Hepatocyte (in vitro differentiated cells): ENCODE measurements at regions not wholly inside any gene's neighbourhood (a gene's known extent, or its start where the extent isn't known, plus 50 kb on each side); places are given as distances from the start of the nearest gene placed in this dataset.

ENCODE experiments used
- DNase-seq: peaks from one replicate; pipeline ENCODE4 v3.0.0-alpha.2; 2016; ENCODE audit warnings: low spot score
- H2AFZ ChIP-seq: fragments of 200-600 bp; sonication (generic); 2 replicates; pipeline ENCODE4 v1.6.0; 2016; ENCODE audit warnings: antibody characterized with exemption, mild to moderate bottlenecking
- H3K27ac ChIP-seq: fragments of 200-600 bp; sonication (generic); 2 replicates; pipeline ENCODE4 v1.5.1; 2016; ENCODE audit warnings: mild to moderate bottlenecking
- H3K27me3 ChIP-seq: fragments of 200-600 bp; sonication (generic); 2 replicates; pipeline ENCODE4 v1.6.1; 2016
- H3K36me3 ChIP-seq: fragments of 200-600 bp; sonication (generic); replicated peaks from 2 replicates; pipeline ENCODE4 v1.5.1; 2016; ENCODE audit warnings: low read depth; ENCODE audit not compliant: insufficient read depth
- H3K4me1 ChIP-seq: fragments of 200-600 bp; sonication (generic); 2 replicates; pipeline ENCODE4 v1.5.1; 2016; ENCODE audit warnings: mild to moderate bottlenecking, moderate library complexity; ENCODE audit not compliant: insufficient read depth
- H3K4me2 ChIP-seq: fragments of 200-600 bp; sonication (generic); 2 replicates; pipeline ENCODE4 v1.6.0; 2016
- H3K4me3 ChIP-seq: fragments of 200-600 bp; sonication (generic); 2 replicates; pipeline ENCODE4 v1.5.1; 2016; ENCODE audit warnings: mild to moderate bottlenecking
- H3K79me2 ChIP-seq: fragments of 200-600 bp; sonication (generic); 2 replicates; pipeline ENCODE4 v1.6.0; 2017; ENCODE audit warnings: mild to moderate bottlenecking
- H3K9me2 ChIP-seq: fragments of 200-600 bp; sonication (generic); replicated peaks from 2 replicates; pipeline ENCODE4 v1.6.0; 2017; ENCODE audit warnings: mild to moderate bottlenecking; ENCODE audit not compliant: insufficient read depth
- H3K9me3 ChIP-seq: fragments of 200-600 bp; sonication (generic); 2 replicates; pipeline ENCODE4 v1.5.1; 2016; ENCODE audit warnings: low read depth, mild to moderate bottlenecking
- H4K20me1 ChIP-seq: fragments of 200-600 bp; sonication (generic); 2 replicates; pipeline ENCODE4 v1.6.0; 2016; ENCODE audit warnings: mild to moderate bottlenecking; ENCODE audit not compliant: insufficient read depth, poor library complexity, severe bottlenecking
- EZH2 ChIP-seq: fragments of 200-600 bp; sonication (generic); IDR thresholded peaks from 2 replicates; pipeline ENCODE4 v1.6.1; 2016; ENCODE audit warnings: antibody characterized with exemption, mild to moderate bottlenecking, borderline replicate concordance
- EZH2phosphoT487 ChIP-seq: fragments of 200-600 bp; sonication (generic); IDR thresholded peaks from one replicate; pipeline ENCODE4 v1.6.1; 2018; ENCODE audit warnings: antibody characterized with exemption, mild to moderate bottlenecking, low read depth, moderate library complexity; ENCODE audit not compliant: unreplicated experiment, severe bottlenecking
- WGBS: methylation state at CpG from one replicate; pipeline ENCODE4 v1.1.6; 2016; ENCODE audit warnings: low lambda C conversion rate; ENCODE audit errors: missing lambda C conversion rate; 5-methylcytosine and 5-hydroxymethylcytosine counted together
- TF ChIP-seq, protein P1 (sequence below): fragments of 200-600 bp; sonication (generic); IDR thresholded peaks from 2 replicates; pipeline ENCODE4 v1.5.1; 2016; ENCODE audit warnings: antibody characterized with exemption, mild to moderate bottlenecking; ENCODE audit not compliant: poor library complexity

DNA sequence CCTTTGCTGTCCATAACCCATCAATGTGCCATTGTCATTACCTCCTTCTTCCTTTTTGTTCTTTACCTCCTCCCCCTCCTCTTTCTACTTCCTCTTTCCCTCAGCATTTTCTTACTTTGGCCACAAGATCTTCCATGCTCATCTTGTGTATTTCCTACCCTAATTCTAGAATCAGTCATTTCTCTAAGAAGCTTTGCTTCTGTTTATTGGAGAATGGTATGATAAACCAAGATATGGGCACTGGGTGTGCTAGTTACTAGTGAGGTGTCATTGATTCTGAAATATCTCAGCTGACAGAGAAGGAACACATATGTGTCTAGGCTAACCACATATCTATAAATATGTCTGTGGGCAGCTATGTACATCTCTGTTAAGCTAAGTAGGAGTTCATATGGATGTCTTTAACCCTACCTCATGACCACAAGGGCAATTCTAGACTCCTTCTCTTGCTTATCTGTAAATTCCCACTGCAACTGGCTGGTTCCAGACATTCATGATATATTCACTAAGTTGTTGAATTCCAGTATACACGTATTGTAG is 2051.3 kb upstream of the CDH9 start:
- no peaks in the 10 kb centered on the region for H3K79me2 ChIP-seq
- H3K9me2 ChIP-seq: no peaks in the 10 kb centered on the region
- no peaks in the 10 kb centered on the region for H3K9me3 ChIP-seq
- H4K20me1 ChIP-seq: no peaks in the 10 kb centered on the region
- H3K4me2 ChIP-seq: no peak overlapping the region
- no peak overlapping the region for H3K4me3 ChIP-seq
- no peaks in the 10 kb centered on the region for H3K27me3 ChIP-seq
- WGBS: 73% methylated on average over 1 of the region's 1 CpG
- H3K27ac ChIP-seq: no peak overlapping the region
- no peaks in the 10 kb centered on the region for H3K36me3 ChIP-seq
- peaks cover 4% of the 10 kb centered on the region for H3K4me1 ChIP-seq
- no peak for DNase-seq
- no peak for TF ChIP-seq EZH2
- TF ChIP-seq, protein P1, sequence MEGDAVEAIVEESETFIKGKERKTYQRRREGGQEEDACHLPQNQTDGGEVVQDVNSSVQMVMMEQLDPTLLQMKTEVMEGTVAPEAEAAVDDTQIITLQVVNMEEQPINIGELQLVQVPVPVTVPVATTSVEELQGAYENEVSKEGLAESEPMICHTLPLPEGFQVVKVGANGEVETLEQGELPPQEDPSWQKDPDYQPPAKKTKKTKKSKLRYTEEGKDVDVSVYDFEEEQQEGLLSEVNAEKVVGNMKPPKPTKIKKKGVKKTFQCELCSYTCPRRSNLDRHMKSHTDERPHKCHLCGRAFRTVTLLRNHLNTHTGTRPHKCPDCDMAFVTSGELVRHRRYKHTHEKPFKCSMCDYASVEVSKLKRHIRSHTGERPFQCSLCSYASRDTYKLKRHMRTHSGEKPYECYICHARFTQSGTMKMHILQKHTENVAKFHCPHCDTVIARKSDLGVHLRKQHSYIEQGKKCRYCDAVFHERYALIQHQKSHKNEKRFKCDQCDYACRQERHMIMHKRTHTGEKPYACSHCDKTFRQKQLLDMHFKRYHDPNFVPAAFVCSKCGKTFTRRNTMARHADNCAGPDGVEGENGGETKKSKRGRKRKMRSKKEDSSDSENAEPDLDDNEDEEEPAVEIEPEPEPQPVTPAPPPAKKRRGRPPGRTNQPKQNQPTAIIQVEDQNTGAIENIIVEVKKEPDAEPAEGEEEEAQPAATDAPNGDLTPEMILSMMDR: no peak
- TF ChIP-seq EZH2phosphoT487: no peak
- no peak overlapping the region for H2AFZ ChIP-seq

DNA sequence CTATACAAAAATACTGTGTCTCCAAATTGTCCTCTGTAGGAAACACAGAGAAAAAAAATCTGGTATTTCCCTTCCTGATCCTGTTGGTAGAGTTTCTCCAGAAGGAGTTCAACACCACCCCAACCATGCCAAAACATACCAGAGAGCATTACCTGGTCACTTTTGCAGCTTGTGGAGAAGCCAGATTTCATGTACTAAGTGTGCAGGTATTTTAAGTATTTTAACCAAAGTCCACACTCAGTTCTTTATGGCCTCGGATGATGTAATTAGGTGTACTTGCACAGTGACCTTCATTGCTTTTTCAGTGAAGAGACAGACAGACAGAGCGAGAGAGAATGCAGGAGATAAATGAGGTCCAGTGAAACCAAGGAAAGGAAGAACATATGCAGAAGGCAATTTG is 2046.8 kb upstream of the CDH9 start:
- no peaks in the 10 kb centered on the region for H3K36me3 ChIP-seq
- no peaks in the 10 kb centered on the region for H3K27me3 ChIP-seq
- TF ChIP-seq, protein P1: no peak
- no peak for TF ChIP-seq EZH2phosphoT487
- TF ChIP-seq EZH2: no peak
- H3K27ac ChIP-seq: peak overlapping the region; percentile 17
- DNase-seq: peak; percentile 53
- no peaks in the 10 kb centered on the region for H3K9me3 ChIP-seq
- H3K4me2 ChIP-seq: peak overlapping the region; percentile 4
- WGBS: 50% methylated on average over 2 of the region's 2 CpGs
- H3K79me2 ChIP-seq: no peaks in the 10 kb centered on the region
- no peaks in the 10 kb centered on the region for H4K20me1 ChIP-seq
- peaks cover 7% of the 10 kb centered on the region for H3K4me1 ChIP-seq
- H3K9me2 ChIP-seq: no peaks in the 10 kb centered on the region
- no peak overlapping the region for H2AFZ ChIP-seq
- no peak overlapping the region for H3K4me3 ChIP-seq

DNA sequence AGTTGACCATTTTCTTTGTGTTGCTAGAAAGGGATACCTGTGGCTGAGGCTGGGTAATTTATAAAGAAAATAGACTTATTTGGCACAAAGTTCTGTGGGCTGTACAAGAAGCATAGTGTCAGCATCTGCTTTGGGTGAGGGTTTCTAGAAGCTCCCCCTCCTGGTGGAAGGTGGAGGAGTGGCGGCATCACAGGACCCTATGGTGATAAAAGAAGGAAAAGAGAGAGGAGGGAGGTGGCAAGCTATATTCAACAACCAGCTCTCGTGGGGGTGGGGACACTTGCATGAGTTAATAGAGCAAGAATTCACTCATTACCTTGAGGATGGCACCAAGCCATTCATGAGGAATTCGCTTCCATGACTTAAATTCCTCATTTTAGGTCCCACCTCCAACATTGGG is 2041.4 kb upstream of the CDH9 start:
- Histone ChIP-seq H3K36me3 (no peaks in the 10 kb centered on the region), H4K20me1 (no peaks in the 10 kb centered on the region), H3K9me3 (no peaks in the 10 kb centered on the region), H3K4me2 (no peak overlapping the region), H3K79me2 (no peaks in the 10 kb centered on the region), H3K27me3 (no peaks in the 10 kb centered on the region), H3K4me3 (no peak overlapping the region), H3K9me2 (no peaks in the 10 kb centered on the region), H3K27ac (no peak overlapping the region), H3K4me1 (peaks cover 8% of the 10 kb centered on the region), H2AFZ (no peak overlapping the region)
- WGBS: 57% methylated on average over 3 of the region's 3 CpGs
- TF ChIP-seq, protein P1: no peak
- TF ChIP-seq EZH2phosphoT487: no peak
- TF ChIP-seq EZH2: no peak
- DNase-seq: no peak

DNA sequence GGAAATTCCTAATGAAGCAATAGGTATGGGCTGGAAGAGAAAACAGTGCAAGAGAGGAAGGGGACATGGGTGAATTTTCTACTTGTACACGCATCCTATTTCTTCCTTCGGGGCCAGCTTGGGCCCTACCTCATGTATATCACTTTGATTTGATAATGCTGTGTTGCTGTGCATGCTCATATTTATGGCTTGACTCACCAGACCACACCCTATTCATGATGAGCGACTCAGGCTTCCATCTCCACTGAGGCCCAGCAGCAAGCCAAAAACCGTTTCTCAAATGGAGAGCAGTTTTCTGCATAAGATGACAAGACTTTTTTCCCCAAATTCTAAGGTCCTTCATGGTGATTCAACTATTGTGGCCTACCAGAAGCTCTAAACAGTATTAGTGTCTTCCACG is 2039.1 kb upstream of the CDH9 start:
- peak overlapping the region; percentile 17 for H2AFZ ChIP-seq
- no peaks in the 10 kb centered on the region for H3K9me2 ChIP-seq
- TF ChIP-seq EZH2: no peak
- TF ChIP-seq EZH2phosphoT487: no peak
- TF ChIP-seq, protein P1: no peak
- no peaks in the 10 kb centered on the region for H3K9me3 ChIP-seq
- WGBS: 67% methylated on average over 5 of the region's 5 CpGs
- H3K4me1 ChIP-seq: peaks cover 3% of the 10 kb centered on the region
- H3K4me2 ChIP-seq: no peak overlapping the region
- no peaks in the 10 kb centered on the region for H4K20me1 ChIP-seq
- H3K36me3 ChIP-seq: no peaks in the 10 kb centered on the region
- no peaks in the 10 kb centered on the region for H3K79me2 ChIP-seq
- no peak for DNase-seq
- no peak overlapping the region for H3K4me3 ChIP-seq
- no peak overlapping the region for H3K27ac ChIP-seq
- H3K27me3 ChIP-seq: no peaks in the 10 kb centered on the region
